GM23338 (cell line): ENCODE measurements at regions not wholly inside any gene's neighbourhood (a gene's known extent, or its start where the extent isn't known, plus 50 kb on each side); places are given as distances from the start of the nearest gene placed in this dataset.

Source experiments
- ATAC-seq: fragments of 200-7000 bp; cut with Tn5 transposase; 3 replicates; pipeline ENCODE4 v1.9.1; 2020
- DNase-seq: peaks from one replicate; pipeline ENCODE4 v3.0.0-alpha.2; 2015; ENCODE audit warnings: low spot score
- H2AFZ ChIP-seq: fragments of 200-600 bp; sonication (generic); 2 replicates; pipeline ENCODE4 v1.8.0; 2016; ENCODE audit warnings: antibody characterized with exemption, mild to moderate bottlenecking, moderate library complexity
- H3F3A ChIP-seq: fragments of 200-600 bp; sonication (generic); replicated peaks from 2 replicates; pipeline ENCODE4 v1.8.0; 2017; ENCODE audit warnings: antibody characterized with exemption, mixed run types, low read depth
- H3K27ac ChIP-seq: fragments of 200-600 bp; sonication (generic); 2 replicates; pipeline ENCODE4 v1.6.1; 2016; ENCODE audit warnings: low read depth
- H3K27me3 ChIP-seq: fragments of 200-600 bp; sonication (generic); 2 replicates; pipeline ENCODE4 v1.8.0; 2016; ENCODE audit warnings: mild to moderate bottlenecking, mixed run types, moderate library complexity; ENCODE audit not compliant: insufficient read depth
- H3K36me3 ChIP-seq: fragments of 200-600 bp; sonication (generic); 2 replicates; pipeline ENCODE4 v1.8.0; 2016; ENCODE audit warnings: mild to moderate bottlenecking; ENCODE audit not compliant: insufficient read depth
- H3K4me1 ChIP-seq: fragments of 200-600 bp; sonication (generic); 2 replicates; pipeline ENCODE4 v1.8.0; 2016; ENCODE audit warnings: mild to moderate bottlenecking, moderate library complexity; ENCODE audit not compliant: insufficient read depth
- H3K4me2 ChIP-seq: fragments of 200-600 bp; sonication (generic); 2 replicates; pipeline ENCODE4 v1.7.1; 2017; ENCODE audit warnings: mixed run types
- H3K4me3 ChIP-seq: fragments of 200-600 bp; sonication (generic); 2 replicates; pipeline ENCODE4 v1.6.1; 2016; ENCODE audit warnings: mixed run types
- H3K79me2 ChIP-seq: fragments of 200-600 bp; sonication (generic); replicated peaks from 2 replicates; pipeline ENCODE4 v1.8.0; 2017; ENCODE audit warnings: mild to moderate bottlenecking; ENCODE audit not compliant: insufficient read depth
- H3K9me2 ChIP-seq: fragments of 200-600 bp; sonication (generic); 2 replicates; pipeline ENCODE4 v1.8.0; 2017; ENCODE audit not compliant: insufficient read depth
- H4K20me1 ChIP-seq: fragments of 200-600 bp; sonication (generic); replicated peaks from 2 replicates; pipeline ENCODE4 v1.8.0; 2017; ENCODE audit warnings: mild to moderate bottlenecking; ENCODE audit not compliant: insufficient read depth
- H3K27ac Mint-ChIP-seq: 2 replicates; pipeline ENCODE4 v1.8.0; 2020; ENCODE audit warnings: inconsistent platforms, mild to moderate bottlenecking, moderate library complexity, mixed read lengths
- H3K27me3 Mint-ChIP-seq: 3 replicates; pipeline ENCODE4 v1.8.0; 2022; ENCODE audit warnings: low read depth, mild to moderate bottlenecking, moderate library complexity, mixed read lengths, inconsistent platforms; ENCODE audit not compliant: insufficient read depth, poor library complexity
- H3K36me3 Mint-ChIP-seq: 3 replicates; pipeline ENCODE4 v1.8.0; 2021; ENCODE audit warnings: low read depth, mild to moderate bottlenecking, inconsistent platforms, moderate library complexity, mixed read lengths
- H3K4me1 Mint-ChIP-seq: 3 replicates; pipeline ENCODE4 v1.8.0; 2020; ENCODE audit warnings: mild to moderate bottlenecking, inconsistent platforms, mixed read lengths
- H3K4me3 Mint-ChIP-seq: 3 replicates; pipeline ENCODE4 v1.8.0; 2021; ENCODE audit warnings: moderate library complexity, mild to moderate bottlenecking, inconsistent platforms, mixed read lengths
- H3K9me3 Mint-ChIP-seq: 3 replicates; pipeline ENCODE4 v1.8.0; 2020; ENCODE audit warnings: moderate library complexity, mild to moderate bottlenecking, inconsistent platforms, mixed read lengths
- CREB1 ChIP-seq: fragments of 250-450 bp; sonication (Bioruptor Pico); IDR thresholded peaks from 2 replicates; pipeline ENCODE4 v1.5.0; 2020; ENCODE audit warnings: low read depth, mild to moderate bottlenecking, moderate library complexity
- EZH2 ChIP-seq: fragments of 200-600 bp; sonication (generic); IDR thresholded peaks from one replicate; pipeline ENCODE4 v1.8.0; 2017; ENCODE audit warnings: antibody characterized with exemption, mild to moderate bottlenecking, low read depth; ENCODE audit not compliant: unreplicated experiment
- EZH2phosphoT487 ChIP-seq: fragments of 200-600 bp; sonication (generic); IDR thresholded peaks from one replicate; pipeline ENCODE4 v1.8.1; 2018; ENCODE audit warnings: antibody characterized with exemption; ENCODE audit not compliant: unreplicated experiment
- JUNB ChIP-seq: IDR thresholded peaks from one replicate; pipeline ENCODE4 v1.6.1; 2016; ENCODE audit warnings: antibody characterized with exemption; ENCODE audit not compliant: unreplicated experiment
- NANOG ChIP-seq: IDR thresholded peaks from 2 replicates; pipeline ENCODE4 v1.6.1; 2016; ENCODE audit warnings: antibody characterized with exemption, borderline replicate concordance
- POLR2AphosphoS5 ChIP-seq: IDR thresholded peaks from 2 replicates; pipeline ENCODE4 v1.6.1; 2016; ENCODE audit warnings: antibody characterized with exemption, low read depth
- STAT1 ChIP-seq: IDR thresholded peaks from one replicate; pipeline ENCODE4 v1.6.1; 2016; ENCODE audit warnings: antibody characterized with exemption; ENCODE audit not compliant: unreplicated experiment
- ZNF114 ChIP-seq: fragments of 250-450 bp; sonication (Bioruptor Pico); IDR thresholded peaks from 2 replicates; pipeline ENCODE4 v1.5.0; 2020; ENCODE audit warnings: mild to moderate bottlenecking, moderate library complexity
- ZNF331 ChIP-seq: fragments of 250-450 bp; sonication (Bioruptor Pico); IDR thresholded peaks from 2 replicates; pipeline ENCODE4 v1.5.0; 2020; ENCODE audit warnings: low read depth, mild to moderate bottlenecking, moderate library complexity
- TF ChIP-seq, protein P1 (sequence below): IDR thresholded peaks from 2 replicates; pipeline ENCODE4 v1.6.1; 2016; ENCODE audit warnings: antibody characterized with exemption
- TF ChIP-seq, protein P2 (sequence below): fragments of 250-450 bp; sonication (Bioruptor Pico); IDR thresholded peaks from 2 replicates; pipeline ENCODE4 v1.5.0; 2020; ENCODE audit warnings: mild to moderate bottlenecking, moderate library complexity
- TF ChIP-seq, protein P3 (sequence below), 2 experiments: fragments of 200-600 bp in 1 of 2; sonication (generic) in 1 of 2; conservative IDR thresholded peaks; 2 replicates each; pipeline versions ENCODE4 v1.5.1 to v1.6.1; 2016 to 2017; ENCODE audit warnings: antibody characterized with exemption in 2 of 2, low read depth in 2 of 2, mild to moderate bottlenecking in 2 of 2, moderate library complexity in 1 of 2
- TF ChIP-seq, protein P4 (sequence below): IDR thresholded peaks from one replicate; pipeline ENCODE4 v1.6.1; 2018; ENCODE audit warnings: antibody characterized with exemption; ENCODE audit not compliant: unreplicated experiment

DNA sequence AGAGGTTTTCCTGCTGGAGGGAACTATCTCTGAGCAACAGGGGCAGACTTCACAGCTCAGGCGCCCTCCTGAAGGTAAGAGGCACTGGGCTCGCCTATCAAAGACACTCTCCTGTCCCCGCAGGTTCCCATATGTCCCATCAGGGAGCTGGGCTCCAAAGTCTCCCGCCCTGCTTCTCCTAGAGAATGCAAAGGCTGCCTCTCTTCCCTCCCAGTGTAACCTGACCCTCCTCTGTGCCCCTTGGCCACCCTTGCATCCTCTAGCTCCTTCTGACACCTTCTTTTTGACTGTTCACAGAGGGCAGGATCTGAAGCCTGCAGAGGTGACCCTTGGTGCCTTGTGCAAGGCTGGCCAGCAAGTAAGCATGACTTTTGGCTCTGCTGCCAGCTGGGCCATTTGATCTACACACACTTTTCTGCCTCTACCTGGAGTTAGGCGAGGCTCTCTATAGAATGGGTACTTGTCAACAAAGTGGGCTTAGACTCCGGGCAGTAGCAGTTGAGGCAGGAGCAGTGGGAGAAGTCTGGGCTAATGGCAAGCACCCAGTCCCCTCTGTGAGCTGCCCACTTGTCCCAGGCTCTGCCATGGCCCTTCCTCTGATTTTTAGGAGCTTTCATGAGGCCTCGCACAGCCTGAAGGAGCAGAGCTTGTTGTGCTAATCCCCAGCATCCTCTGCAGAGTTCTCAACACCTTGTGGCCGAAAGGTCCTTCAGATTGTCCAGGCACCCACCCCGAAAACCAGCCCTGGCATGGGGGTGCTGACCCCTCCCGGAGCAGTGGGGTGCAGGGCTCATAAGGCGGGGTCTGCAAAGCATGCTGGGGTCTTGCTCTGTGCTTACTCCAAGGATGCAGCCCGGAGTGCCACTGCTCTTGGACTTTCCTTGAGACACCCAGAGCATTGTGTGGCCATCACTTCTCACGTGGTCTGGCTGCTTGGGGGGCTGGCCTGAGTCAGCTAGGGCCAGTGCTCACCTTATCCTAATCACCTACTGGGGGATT, 122.9 kb downstream of the METRNL start:
- ATAC-seq: no peak
- H3K36me3 ChIP-seq: no peaks in the 10 kb centered on the region
- H3K9me2 ChIP-seq: no peaks in the 10 kb centered on the region
- no peak for DNase-seq
- no peaks in the 10 kb centered on the region for H3K27me3 ChIP-seq
- peaks cover 19% of the 10 kb centered on the region for H3K27me3 Mint-ChIP-seq
- TF ChIP-seq, protein P1, sequence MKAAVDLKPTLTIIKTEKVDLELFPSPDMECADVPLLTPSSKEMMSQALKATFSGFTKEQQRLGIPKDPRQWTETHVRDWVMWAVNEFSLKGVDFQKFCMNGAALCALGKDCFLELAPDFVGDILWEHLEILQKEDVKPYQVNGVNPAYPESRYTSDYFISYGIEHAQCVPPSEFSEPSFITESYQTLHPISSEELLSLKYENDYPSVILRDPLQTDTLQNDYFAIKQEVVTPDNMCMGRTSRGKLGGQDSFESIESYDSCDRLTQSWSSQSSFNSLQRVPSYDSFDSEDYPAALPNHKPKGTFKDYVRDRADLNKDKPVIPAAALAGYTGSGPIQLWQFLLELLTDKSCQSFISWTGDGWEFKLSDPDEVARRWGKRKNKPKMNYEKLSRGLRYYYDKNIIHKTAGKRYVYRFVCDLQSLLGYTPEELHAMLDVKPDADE: no peak
- TF ChIP-seq, protein P2, sequence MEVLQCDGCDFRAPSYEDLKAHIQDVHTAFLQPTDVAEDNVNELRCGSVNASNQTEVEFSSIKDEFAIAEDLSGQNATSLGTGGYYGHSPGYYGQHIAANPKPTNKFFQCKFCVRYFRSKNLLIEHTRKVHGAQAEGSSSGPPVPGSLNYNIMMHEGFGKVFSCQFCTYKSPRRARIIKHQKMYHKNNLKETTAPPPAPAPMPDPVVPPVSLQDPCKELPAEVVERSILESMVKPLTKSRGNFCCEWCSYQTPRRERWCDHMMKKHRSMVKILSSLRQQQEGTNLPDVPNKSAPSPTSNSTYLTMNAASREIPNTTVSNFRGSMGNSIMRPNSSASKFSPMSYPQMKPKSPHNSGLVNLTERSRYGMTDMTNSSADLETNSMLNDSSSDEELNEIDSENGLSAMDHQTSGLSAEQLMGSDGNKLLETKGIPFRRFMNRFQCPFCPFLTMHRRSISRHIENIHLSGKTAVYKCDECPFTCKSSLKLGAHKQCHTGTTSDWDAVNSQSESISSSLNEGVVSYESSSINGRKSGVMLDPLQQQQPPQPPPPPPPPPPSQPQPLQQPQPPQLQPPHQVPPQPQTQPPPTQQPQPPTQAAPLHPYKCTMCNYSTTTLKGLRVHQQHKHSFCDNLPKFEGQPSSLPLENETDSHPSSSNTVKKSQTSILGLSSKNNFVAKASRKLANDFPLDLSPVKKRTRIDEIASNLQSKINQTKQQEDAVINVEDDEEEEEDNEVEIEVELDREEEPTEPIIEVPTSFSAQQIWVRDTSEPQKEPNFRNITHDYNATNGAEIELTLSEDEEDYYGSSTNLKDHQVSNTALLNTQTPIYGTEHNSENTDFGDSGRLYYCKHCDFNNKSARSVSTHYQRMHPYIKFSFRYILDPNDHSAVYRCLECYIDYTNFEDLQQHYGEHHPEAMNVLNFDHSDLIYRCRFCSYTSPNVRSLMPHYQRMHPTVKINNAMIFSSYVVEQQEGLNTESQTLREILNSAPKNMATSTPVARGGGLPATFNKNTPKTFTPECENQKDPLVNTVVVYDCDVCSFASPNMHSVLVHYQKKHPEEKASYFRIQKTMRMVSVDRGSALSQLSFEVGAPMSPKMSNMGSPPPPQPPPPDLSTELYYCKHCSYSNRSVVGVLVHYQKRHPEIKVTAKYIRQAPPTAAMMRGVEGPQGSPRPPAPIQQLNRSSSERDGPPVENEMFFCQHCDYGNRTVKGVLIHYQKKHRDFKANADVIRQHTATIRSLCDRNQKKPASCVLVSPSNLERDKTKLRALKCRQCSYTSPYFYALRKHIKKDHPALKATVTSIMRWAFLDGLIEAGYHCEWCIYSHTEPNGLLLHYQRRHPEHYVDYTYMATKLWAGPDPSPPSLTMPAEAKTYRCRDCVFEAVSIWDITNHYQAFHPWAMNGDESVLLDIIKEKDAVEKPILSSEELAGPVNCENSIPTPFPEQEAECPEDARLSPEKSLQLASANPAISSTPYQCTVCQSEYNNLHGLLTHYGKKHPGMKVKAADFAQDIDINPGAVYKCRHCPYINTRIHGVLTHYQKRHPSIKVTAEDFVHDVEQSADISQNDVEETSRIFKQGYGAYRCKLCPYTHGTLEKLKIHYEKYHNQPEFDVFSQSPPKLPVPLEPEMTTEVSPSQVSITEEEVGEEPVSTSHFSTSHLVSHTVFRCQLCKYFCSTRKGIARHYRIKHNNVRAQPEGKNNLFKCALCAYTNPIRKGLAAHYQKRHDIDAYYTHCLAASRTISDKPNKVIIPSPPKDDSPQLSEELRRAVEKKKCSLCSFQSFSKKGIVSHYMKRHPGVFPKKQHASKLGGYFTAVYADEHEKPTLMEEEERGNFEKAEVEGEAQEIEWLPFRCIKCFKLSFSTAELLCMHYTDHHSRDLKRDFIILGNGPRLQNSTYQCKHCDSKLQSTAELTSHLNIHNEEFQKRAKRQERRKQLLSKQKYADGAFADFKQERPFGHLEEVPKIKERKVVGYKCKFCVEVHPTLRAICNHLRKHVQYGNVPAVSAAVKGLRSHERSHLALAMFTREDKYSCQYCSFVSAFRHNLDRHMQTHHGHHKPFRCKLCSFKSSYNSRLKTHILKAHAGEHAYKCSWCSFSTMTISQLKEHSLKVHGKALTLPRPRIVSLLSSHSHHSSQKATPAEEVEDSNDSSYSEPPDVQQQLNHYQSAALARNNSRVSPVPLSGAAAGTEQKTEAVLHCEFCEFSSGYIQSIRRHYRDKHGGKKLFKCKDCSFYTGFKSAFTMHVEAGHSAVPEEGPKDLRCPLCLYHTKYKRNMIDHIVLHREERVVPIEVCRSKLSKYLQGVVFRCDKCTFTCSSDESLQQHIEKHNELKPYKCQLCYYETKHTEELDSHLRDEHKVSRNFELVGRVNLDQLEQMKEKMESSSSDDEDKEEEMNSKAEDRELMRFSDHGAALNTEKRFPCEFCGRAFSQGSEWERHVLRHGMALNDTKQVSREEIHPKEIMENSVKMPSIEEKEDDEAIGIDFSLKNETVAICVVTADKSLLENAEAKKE (CRISPR knock-in tag): no peak
- TF ChIP-seq, protein P3, sequence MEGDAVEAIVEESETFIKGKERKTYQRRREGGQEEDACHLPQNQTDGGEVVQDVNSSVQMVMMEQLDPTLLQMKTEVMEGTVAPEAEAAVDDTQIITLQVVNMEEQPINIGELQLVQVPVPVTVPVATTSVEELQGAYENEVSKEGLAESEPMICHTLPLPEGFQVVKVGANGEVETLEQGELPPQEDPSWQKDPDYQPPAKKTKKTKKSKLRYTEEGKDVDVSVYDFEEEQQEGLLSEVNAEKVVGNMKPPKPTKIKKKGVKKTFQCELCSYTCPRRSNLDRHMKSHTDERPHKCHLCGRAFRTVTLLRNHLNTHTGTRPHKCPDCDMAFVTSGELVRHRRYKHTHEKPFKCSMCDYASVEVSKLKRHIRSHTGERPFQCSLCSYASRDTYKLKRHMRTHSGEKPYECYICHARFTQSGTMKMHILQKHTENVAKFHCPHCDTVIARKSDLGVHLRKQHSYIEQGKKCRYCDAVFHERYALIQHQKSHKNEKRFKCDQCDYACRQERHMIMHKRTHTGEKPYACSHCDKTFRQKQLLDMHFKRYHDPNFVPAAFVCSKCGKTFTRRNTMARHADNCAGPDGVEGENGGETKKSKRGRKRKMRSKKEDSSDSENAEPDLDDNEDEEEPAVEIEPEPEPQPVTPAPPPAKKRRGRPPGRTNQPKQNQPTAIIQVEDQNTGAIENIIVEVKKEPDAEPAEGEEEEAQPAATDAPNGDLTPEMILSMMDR (conservative IDR thresholded peaks at IDR 0.05; ENCODE audit: low read depth in 2 of 2): no peak
- no peak for TF ChIP-seq ZNF114
- TF ChIP-seq, protein P4, sequence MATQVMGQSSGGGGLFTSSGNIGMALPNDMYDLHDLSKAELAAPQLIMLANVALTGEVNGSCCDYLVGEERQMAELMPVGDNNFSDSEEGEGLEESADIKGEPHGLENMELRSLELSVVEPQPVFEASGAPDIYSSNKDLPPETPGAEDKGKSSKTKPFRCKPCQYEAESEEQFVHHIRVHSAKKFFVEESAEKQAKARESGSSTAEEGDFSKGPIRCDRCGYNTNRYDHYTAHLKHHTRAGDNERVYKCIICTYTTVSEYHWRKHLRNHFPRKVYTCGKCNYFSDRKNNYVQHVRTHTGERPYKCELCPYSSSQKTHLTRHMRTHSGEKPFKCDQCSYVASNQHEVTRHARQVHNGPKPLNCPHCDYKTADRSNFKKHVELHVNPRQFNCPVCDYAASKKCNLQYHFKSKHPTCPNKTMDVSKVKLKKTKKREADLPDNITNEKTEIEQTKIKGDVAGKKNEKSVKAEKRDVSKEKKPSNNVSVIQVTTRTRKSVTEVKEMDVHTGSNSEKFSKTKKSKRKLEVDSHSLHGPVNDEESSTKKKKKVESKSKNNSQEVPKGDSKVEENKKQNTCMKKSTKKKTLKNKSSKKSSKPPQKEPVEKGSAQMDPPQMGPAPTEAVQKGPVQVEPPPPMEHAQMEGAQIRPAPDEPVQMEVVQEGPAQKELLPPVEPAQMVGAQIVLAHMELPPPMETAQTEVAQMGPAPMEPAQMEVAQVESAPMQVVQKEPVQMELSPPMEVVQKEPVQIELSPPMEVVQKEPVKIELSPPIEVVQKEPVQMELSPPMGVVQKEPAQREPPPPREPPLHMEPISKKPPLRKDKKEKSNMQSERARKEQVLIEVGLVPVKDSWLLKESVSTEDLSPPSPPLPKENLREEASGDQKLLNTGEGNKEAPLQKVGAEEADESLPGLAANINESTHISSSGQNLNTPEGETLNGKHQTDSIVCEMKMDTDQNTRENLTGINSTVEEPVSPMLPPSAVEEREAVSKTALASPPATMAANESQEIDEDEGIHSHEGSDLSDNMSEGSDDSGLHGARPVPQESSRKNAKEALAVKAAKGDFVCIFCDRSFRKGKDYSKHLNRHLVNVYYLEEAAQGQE: no peak
- no peak for TF ChIP-seq EZH2
- TF ChIP-seq CREB1 (CRISPR knock-in tag): no peak
- no peak for TF ChIP-seq ZNF331 (CRISPR knock-in tag)
- TF ChIP-seq NANOG: no peak
- TF ChIP-seq EZH2phosphoT487: no peak
- TF ChIP-seq POLR2AphosphoS5: no peak
- no peak for TF ChIP-seq STAT1
- TF ChIP-seq JUNB: no peak
- H3K79me2 ChIP-seq: no peaks in the 10 kb centered on the region
- no peak overlapping the region for H3K27ac ChIP-seq
- H3K27ac Mint-ChIP-seq: no peak overlapping the region
- no peak overlapping the region for H3K4me3 ChIP-seq
- no peaks in the 10 kb centered on the region for H3K4me1 Mint-ChIP-seq
- no peak overlapping the region for H3K4me2 ChIP-seq
- peaks cover 38% of the 10 kb centered on the region for H3K36me3 Mint-ChIP-seq
- no peaks in the 10 kb centered on the region for H3K4me1 ChIP-seq
- no peaks in the 10 kb centered on the region for H4K20me1 ChIP-seq
- 0 out of 2 replicates have a peak, but pooled peaks cover 2% of the 10 kb centered on the region for H3F3A ChIP-seq
- no peak overlapping the region for H2AFZ ChIP-seq
- no peak overlapping the region for H3K4me3 Mint-ChIP-seq
- peaks cover 78% of the 10 kb centered on the region for H3K9me3 Mint-ChIP-seq
